UCSD-AML1 (cell line): ENCODE measurements at regions not wholly inside any gene's neighbourhood (a gene's known extent, or its start where the extent isn't known, plus 50 kb on each side); places are given as distances from the start of the nearest gene placed in this dataset.
"Not testable (repeated sequence)": the region's sequence is repeated elsewhere in the genome, so short reads cannot be mapped to it uniquely, and the experiment has no call there.

ENCODE experiments used
- DNase-seq: peaks from one replicate; lab custom pipeline; 2025; ENCODE audit not compliant: unreplicated experiment; lab: John Stamatoyannopoulos, UW

GRCh38 chr4:4031446-4032135 lies 195.1 kb downstream of the OTOP1 start:
- DNase-seq: not testable (repeated sequence)

GRCh38 chr4:4032364-4032763 lies 194.4 kb downstream of the OTOP1 start:
- not testable (repeated sequence) for DNase-seq

- not testable (repeated sequence) for DNase-seq
These were observed 193.7 kb downstream of the OTOP1 start for GRCh38 chr4:4032801-4033605.

DNA sequence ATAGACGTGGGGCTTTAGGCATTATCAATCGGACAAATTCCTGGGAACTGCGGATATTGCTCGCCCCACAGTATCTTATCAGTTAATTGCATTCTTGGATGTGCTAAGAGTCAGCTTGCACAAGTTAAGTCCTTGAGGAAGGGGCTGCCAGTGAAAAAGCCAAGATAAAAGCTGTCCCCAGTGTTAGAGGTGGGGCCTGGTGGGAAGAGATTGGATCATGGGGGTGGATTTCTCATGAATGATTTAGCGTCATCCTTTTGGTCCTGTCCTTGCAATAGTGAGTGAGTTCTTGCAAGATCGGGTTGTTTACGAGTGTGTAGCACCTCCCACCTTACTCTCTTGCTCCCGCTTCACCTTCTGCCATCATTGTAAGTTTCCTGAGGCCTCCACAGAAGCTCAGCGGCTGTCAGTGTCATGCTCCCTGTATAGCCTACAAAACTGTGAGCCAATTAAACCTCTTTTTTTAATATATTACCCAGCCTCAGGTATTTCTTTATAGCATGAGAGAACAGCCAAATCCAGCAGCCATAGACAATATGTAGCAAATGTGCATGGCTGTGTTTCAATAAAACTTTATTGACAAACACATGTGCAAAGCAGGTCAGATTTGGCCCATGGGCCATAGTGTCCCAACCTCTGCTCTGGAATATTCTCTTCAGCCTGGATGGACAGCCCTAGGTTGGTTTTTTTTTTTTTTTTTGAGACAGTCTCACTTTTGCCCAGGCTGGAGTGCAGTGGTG lies 189.2 kb downstream of the OTOP1 start:
- not testable (repeated sequence) for DNase-seq

GRCh38 chr4:4045823-4046222 lies 180.9 kb downstream of the OTOP1 start:
- not testable (repeated sequence) for DNase-seq

DNA sequence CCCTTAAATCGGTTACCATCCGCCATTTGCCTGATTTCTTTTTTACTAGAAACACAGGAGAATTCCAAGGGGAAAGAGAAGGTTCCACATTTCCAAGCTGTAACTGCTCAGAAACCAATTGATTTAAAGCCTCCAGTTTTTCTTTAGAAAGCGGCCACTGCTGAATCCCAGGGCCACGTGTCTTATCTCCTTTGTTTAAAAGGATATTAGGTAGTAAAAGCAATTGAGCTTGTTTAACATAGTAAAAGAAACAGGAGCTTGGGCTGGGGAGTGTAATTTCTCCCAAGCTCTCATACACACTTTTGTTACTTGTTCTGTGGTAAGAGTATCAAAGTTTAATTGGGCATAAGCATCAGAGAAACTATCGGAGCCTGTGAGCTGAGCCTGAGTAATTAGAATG lies 180.0 kb downstream of the OTOP1 start:
- DNase-seq: not testable (repeated sequence)

- DNase-seq: not testable (repeated sequence)
These were observed 179.5 kb downstream of the OTOP1 start for GRCh38 chr4:4047202-4047601.

- DNase-seq: not testable (repeated sequence)
These were observed 178.5 kb downstream of the OTOP1 start for GRCh38 chr4:4048227-4048626.

GRCh38 chr4:4050781-4051180 lies 175.9 kb downstream of the OTOP1 start:
- DNase-seq: not testable (repeated sequence)

- DNase-seq: peak; percentile 13
These were observed 173.8 kb downstream of the OTOP1 start for GRCh38 chr4:4052933-4053332.

- not testable (repeated sequence) for DNase-seq
These were observed 169.5 kb downstream of the OTOP1 start for GRCh38 chr4:4057226-4057625.

- not testable (repeated sequence) for DNase-seq
These were observed 142.6 kb downstream of the OTOP1 start for GRCh38 chr4:4084171-4084570.

- not testable (repeated sequence) for DNase-seq
These were observed 136.9 kb downstream of the OTOP1 start for GRCh38 chr4:4089716-4090419.

GRCh38 chr4:4090720-4091119 lies 136.0 kb downstream of the OTOP1 start:
- not testable (repeated sequence) for DNase-seq

DNA sequence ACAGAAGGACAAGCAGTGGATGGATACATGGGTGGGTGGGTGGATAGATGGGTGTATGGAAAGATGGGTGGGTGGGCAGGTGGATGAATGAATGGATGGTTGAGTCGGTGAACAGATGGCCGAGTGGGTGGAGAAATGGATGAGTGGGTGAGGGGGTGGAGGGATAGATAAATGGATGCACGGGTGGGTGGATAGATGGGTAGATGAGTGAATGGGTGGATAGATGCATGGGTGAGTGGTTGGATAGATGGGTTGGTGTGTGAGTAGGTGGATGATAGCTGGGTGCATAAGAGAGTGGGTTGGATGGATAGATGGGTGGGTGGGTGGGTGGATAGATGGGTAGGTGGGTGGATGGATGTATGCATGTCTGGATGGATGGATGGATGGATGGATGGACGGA lies 134.6 kb downstream of the OTOP1 start:
- DNase-seq: not testable (repeated sequence)

GRCh38 chr4:4099610-4100009 lies 127.1 kb downstream of the OTOP1 start:
- not testable (repeated sequence) for DNase-seq

GRCh38 chr4:4106923-4107322 lies 119.8 kb downstream of the OTOP1 start:
- peak; percentile 12 for DNase-seq

DNA sequence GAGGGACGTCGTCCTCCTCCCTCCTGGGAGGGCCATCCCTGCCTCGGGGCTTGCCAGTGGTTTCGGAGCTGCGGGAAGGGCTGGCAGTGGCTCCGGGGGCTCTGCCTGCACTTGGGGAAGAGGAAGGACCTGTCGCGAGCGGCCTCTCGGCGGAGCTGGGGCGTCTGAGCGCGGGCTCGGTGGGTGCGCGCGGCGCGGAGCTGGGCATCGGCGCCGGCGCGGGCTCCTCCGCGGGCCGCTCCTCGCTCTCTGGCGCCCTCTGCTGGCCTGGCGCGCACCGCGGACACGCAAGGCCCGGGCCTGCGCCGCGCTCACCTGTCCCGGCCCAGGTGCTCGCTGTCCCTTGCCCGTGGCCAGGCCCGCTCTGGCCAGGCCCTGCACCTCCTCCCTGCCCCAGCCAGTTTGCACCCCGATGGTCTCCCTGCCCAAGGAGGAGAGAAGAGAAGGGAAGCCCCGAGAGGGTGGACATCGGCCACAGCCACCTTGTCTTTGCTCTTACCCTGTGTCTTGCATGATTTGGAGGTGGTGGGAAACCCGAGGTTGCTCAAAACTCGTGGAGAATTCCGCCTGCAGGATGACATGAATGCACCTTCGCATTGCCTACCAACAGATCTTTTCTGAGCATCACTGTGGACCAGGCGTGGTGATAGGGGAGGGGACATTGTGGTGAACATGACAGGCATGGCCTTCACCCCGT lies 119.2 kb downstream of the OTOP1 start:
- peak; percentile 47 for DNase-seq

DNA sequence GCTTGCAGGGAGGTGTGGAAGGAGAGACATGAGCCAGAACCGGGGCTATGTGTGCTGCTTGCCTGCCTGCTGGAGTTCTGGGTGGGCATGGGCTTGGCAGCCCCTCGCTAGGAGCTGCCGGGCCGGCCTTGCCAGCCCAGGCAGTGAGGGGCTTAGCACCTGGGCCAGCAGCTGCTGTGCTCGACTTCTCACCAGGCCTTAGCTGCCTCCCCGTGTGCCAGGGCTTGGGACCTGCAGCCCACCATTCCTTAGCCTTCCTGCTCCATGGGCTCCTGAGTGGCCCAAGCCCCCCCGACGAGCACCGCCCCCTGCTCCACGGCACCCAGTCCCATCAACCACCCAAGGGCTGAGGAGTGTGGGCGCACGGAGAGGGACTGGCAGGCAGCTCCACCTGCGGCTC lies 111.3 kb downstream of the OTOP1 start:
- DNase-seq: not testable (repeated sequence)

GRCh38 chr4:4116901-4117300 lies 109.8 kb downstream of the OTOP1 start:
- not testable (repeated sequence) for DNase-seq
